Esophagus squamous epithelium (tissue), 5 donors: ENCODE measurements at regions not wholly inside any gene's neighbourhood (a gene's known extent, or its start where the extent isn't known, plus 50 kb on each side); places are given as distances from the start of the nearest gene placed in this dataset.

Experiments
- DNase-seq: peaks from one replicate; lab custom pipeline; 2025; lab: John Stamatoyannopoulos, UW
- H3K27ac ChIP-seq, 4 donors: fragments of 200-600 bp; sonication (generic); one replicate each; pipeline ENCODE4 v1.5.1; 2016 to 2019; ENCODE audit warnings: mild to moderate bottlenecking in 1 of 4
- H3K27me3 ChIP-seq, 4 donors: fragments of 200-600 bp; sonication (generic); 1 replicate in 3 of 4; 2 replicates in 1 of 4; pipeline versions ENCODE4 v1.5.1 to v1.6.0; 2017 to 2021; ENCODE audit warnings: antibody characterized with exemption in 1 of 4
- H3K36me3 ChIP-seq, 3 donors: fragments of 200-600 bp; sonication (generic); one replicate each; pipeline ENCODE4 v1.5.1; 2016 to 2019
- H3K4me1 ChIP-seq, 3 donors: fragments of 200-600 bp; sonication (generic); one replicate each; pipeline ENCODE4 v1.5.1; 2017 to 2019
- H3K4me3 ChIP-seq, 4 donors: fragments of 200-600 bp; sonication (generic); 1 replicate in 3 of 4; 2 replicates in 1 of 4; pipeline ENCODE4 v1.5.1; 2016 to 2019; ENCODE audit warnings: mild to moderate bottlenecking in 2 of 4, moderate library complexity in 1 of 4
- H3K9me3 ChIP-seq, 3 donors: fragments of 200-600 bp; sonication (generic); one replicate each; pipeline ENCODE4 v1.5.1; 2016 to 2019
- CTCF ChIP-seq, 6 experiments: fragments of 450-650 bp in 4 of 6; fragments of 200-600 bp in 2 of 6; sonication (generic) in 2 of 6; IDR thresholded peaks; one replicate each; pipeline ENCODE4 v1.5.1; 2016 to 2019; ENCODE audit warnings: antibody characterized with exemption in 6 of 6, mild to moderate bottlenecking in 4 of 6, moderate library complexity in 4 of 6
- POLR2A ChIP-seq, 4 donors: fragments of 450-650 bp; IDR thresholded peaks; one replicate each; pipeline ENCODE4 v1.6.1; 2017; ENCODE audit warnings: antibody characterized with exemption in 4 of 4, mild to moderate bottlenecking in 4 of 4, moderate library complexity in 3 of 4
- WGBS, 2 donors: methylation state at CpG; one replicate each; pipeline ENCODE4 v1.1.5; 2018; 5-methylcytosine and 5-hydroxymethylcytosine counted together
- intact Hi-C: fragments of 100-400 bp; cut with DNase I; formaldehyde crosslinking; loops from one replicate; pipeline ENCODE4 v1.15.0; 2022
- donor health status: DM: yes; HTN: yes; CAD: no.

GRCh38 chr2:175743011-175743410 lies 259.1 kb downstream of the LNPK start:
- intact Hi-C loops = no loop called here
- 18 to 40% methylated on average over 1 of the region's 1 CpG for WGBS, 2 donors
- TF ChIP-seq POLR2A (IDR thresholded peaks at IDR 0.05) (no peak), CTCF (IDR thresholded peaks at IDR 0.05) (no peak)

GRCh38 chr2:175742367-175742766 lies 259.7 kb downstream of the LNPK start:
- no peak for DNase-seq
- Histone ChIP-seq H3K4me1 (no peaks in the 10 kb centered on the region), H3K27ac (no peak overlapping the region), H3K27me3 (no peaks in the 10 kb centered on the region), H3K36me3 (no peaks in the 10 kb centered on the region), H3K9me3 (no peaks in the 10 kb centered on the region), H3K4me3 (no peak overlapping the region)
- WGBS, 2 donors = 59 to 74% methylated on average over 3 of the region's 3 CpGs
- no peak for TF ChIP-seq POLR2A (IDR thresholded peaks at IDR 0.05)
- no peak for TF ChIP-seq CTCF (IDR thresholded peaks at IDR 0.05)
- intact Hi-C loops = no loop called here

More at GRCh38 chr2:175743011-175743410, 259.1 kb downstream of the LNPK start:
- DNase-seq = no peak
- H3K27ac ChIP-seq = no peak overlapping the region
- no peaks in the 10 kb centered on the region for H3K9me3 ChIP-seq
- H3K36me3 ChIP-seq = no peaks in the 10 kb centered on the region
- no peak overlapping the region for H3K4me3 ChIP-seq
- no peaks in the 10 kb centered on the region for H3K27me3 ChIP-seq
- H3K4me1 ChIP-seq = no peaks in the 10 kb centered on the region

- H3K9me3 ChIP-seq = no peaks in the 10 kb centered on the region
- no peak overlapping the region for H3K27ac ChIP-seq
- TF ChIP-seq CTCF (IDR thresholded peaks at IDR 0.05) (no peak), POLR2A (IDR thresholded peaks at IDR 0.05) (no peak)
- no peaks in the 10 kb centered on the region for H3K36me3 ChIP-seq
- no peak for DNase-seq
- H3K27me3 ChIP-seq = no peaks in the 10 kb centered on the region
- H3K4me3 ChIP-seq = no peak overlapping the region
- intact Hi-C loops = no loop called here
- no peaks in the 10 kb centered on the region for H3K4me1 ChIP-seq
Observed at GRCh38 chr2:175741164-175741563, 260.9 kb downstream of the LNPK start.

GRCh38 chr2:175737722-175738361 lies 264.2 kb downstream of the LNPK start:
- no peak for DNase-seq
- intact Hi-C loops = no loop called here
- no peak overlapping the region for H3K4me3 ChIP-seq
- H3K9me3 ChIP-seq = no peaks in the 10 kb centered on the region
- no peaks in the 10 kb centered on the region for H3K4me1 ChIP-seq
- no peaks in the 10 kb centered on the region for H3K36me3 ChIP-seq
- TF ChIP-seq CTCF (IDR thresholded peaks at IDR 0.05) = no peak
- TF ChIP-seq POLR2A (IDR thresholded peaks at IDR 0.05) = no peak
- H3K27ac ChIP-seq = no peak overlapping the region
- WGBS, 2 donors = 54 to 63% methylated on average over 3 of the region's 3 CpGs
- H3K27me3 ChIP-seq = no peaks in the 10 kb centered on the region

GRCh38 chr2:175734686-175735085 lies 267.4 kb downstream of the LNPK start:
- TF ChIP-seq POLR2A (IDR thresholded peaks at IDR 0.05) = no peak
- TF ChIP-seq CTCF (IDR thresholded peaks at IDR 0.05) = no peak
- 45 to 60% methylated on average over 1 to 5 of the region's 5 CpGs for WGBS, 2 donors

More at GRCh38 chr2:175734686-175735085, 267.4 kb downstream of the LNPK start:
- intact Hi-C loops = no loop called here
- Histone ChIP-seq H3K9me3 (no peaks in the 10 kb centered on the region), H3K36me3 (no peaks in the 10 kb centered on the region), H3K27me3 (no peaks in the 10 kb centered on the region), H3K4me3 (no peak overlapping the region), H3K4me1 (no peaks in the 10 kb centered on the region), H3K27ac (no peak overlapping the region)
- no peak for DNase-seq
